ENCODE measurements at regions not wholly inside any gene's neighbourhood (a gene's known extent, or its start where the extent isn't known, plus 50 kb on each side); places are given as distances from the start of the nearest gene placed in this dataset.
"Not testable (repeated sequence)": the region's sequence is repeated elsewhere in the genome, so short reads cannot be mapped to it uniquely, and the experiment has no call there.

GRCh38 chr7:53121374-53121773 is 85.9 kb downstream of the POM121L12 start:
- H3K36me3 Mint-ChIP-seq (ENCODE audit: low read depth), result no peaks in the 10 kb centered on the region
- H3K4me1 Mint-ChIP-seq (ENCODE audit: low read depth), result peaks cover 2% of the 10 kb centered on the region
- DNase-seq (ENCODE audit: low spot score), result no peak
- H3K9me3 Mint-ChIP-seq (ENCODE audit: low read depth), result peaks cover 8% of the 10 kb centered on the region
- H3K4me3 Mint-ChIP-seq (ENCODE audit: unreplicated experiment), result no peak overlapping the region
- no peak for TF ChIP-seq CTCF (IDR thresholded peaks at IDR 0.05)
- H3K27ac Mint-ChIP-seq (ENCODE audit: unreplicated experiment), result no peak overlapping the region
- no peaks in the 10 kb centered on the region for H3K27me3 Mint-ChIP-seq (ENCODE audit: low read depth)

- no peaks in the 10 kb centered on the region for H3K4me1 Mint-ChIP-seq (ENCODE audit: low read depth)
- H3K36me3 Mint-ChIP-seq (ENCODE audit: low read depth), result no peaks in the 10 kb centered on the region
- H3K9me3 Mint-ChIP-seq (ENCODE audit: low read depth), result peaks cover 3% of the 10 kb centered on the region
- TF ChIP-seq CTCF (IDR thresholded peaks at IDR 0.05), result no peak
- no peak for DNase-seq (ENCODE audit: low spot score)
- H3K27me3 Mint-ChIP-seq (ENCODE audit: low read depth), result no peaks in the 10 kb centered on the region
- H3K27ac Mint-ChIP-seq (ENCODE audit: unreplicated experiment), result no peak overlapping the region
- H3K4me3 Mint-ChIP-seq (ENCODE audit: unreplicated experiment), result no peak overlapping the region
Measured at GRCh38 chr7:53131697-53132096, 96.3 kb downstream of the POM121L12 start.

- H3K27ac Mint-ChIP-seq (ENCODE audit: unreplicated experiment), result no peak overlapping the region
- H3K9me3 Mint-ChIP-seq (ENCODE audit: low read depth), result peaks cover 2% of the 10 kb centered on the region
- H3K36me3 Mint-ChIP-seq (ENCODE audit: low read depth), result no peaks in the 10 kb centered on the region
- no peak overlapping the region for H3K4me3 Mint-ChIP-seq (ENCODE audit: unreplicated experiment)
- TF ChIP-seq CTCF (IDR thresholded peaks at IDR 0.05), result no peak
- H3K4me1 Mint-ChIP-seq (ENCODE audit: low read depth), result no peaks in the 10 kb centered on the region
- H3K27me3 Mint-ChIP-seq (ENCODE audit: low read depth), result no peaks in the 10 kb centered on the region
- DNase-seq (ENCODE audit: low spot score), result no peak
Measured at GRCh38 chr7:53151496-53151895, 116.1 kb downstream of the POM121L12 start.

- H3K4me3 Mint-ChIP-seq (ENCODE audit: unreplicated experiment); H3K36me3 Mint-ChIP-seq (ENCODE audit: low read depth); H3K27ac Mint-ChIP-seq (ENCODE audit: unreplicated experiment); DNase-seq (ENCODE audit: low spot score); H3K27me3 Mint-ChIP-seq (ENCODE audit: low read depth); H3K4me1 Mint-ChIP-seq (ENCODE audit: low read depth): not testable (repeated sequence)
- H3K9me3 Mint-ChIP-seq (ENCODE audit: low read depth), result peaks cover 16% of the 10 kb centered on the region
Measured at GRCh38 chr7:53187184-53187583, 151.8 kb downstream of the POM121L12 start.

GRCh38 chr7:53191191-53191695 is 155.8 kb downstream of the POM121L12 start:
- Mint-ChIP-seq H3K27me3 (ENCODE audit: low read depth) (no peaks in the 10 kb centered on the region), H3K27ac (ENCODE audit: unreplicated experiment) (no peak overlapping the region), H3K9me3 (ENCODE audit: low read depth) (peaks cover 9% of the 10 kb centered on the region), H3K36me3 (ENCODE audit: low read depth) (no peaks in the 10 kb centered on the region), H3K4me1 (ENCODE audit: low read depth) (no peaks in the 10 kb centered on the region), H3K4me3 (ENCODE audit: unreplicated experiment) (no peak overlapping the region)
- TF ChIP-seq CTCF (IDR thresholded peaks at IDR 0.05), result no peak
- no peak for DNase-seq (ENCODE audit: low spot score)

- Mint-ChIP-seq H3K4me1 (ENCODE audit: low read depth) (no peaks in the 10 kb centered on the region), H3K36me3 (ENCODE audit: low read depth) (no peaks in the 10 kb centered on the region), H3K27me3 (ENCODE audit: low read depth) (no peaks in the 10 kb centered on the region), H3K4me3 (ENCODE audit: unreplicated experiment) (no peak overlapping the region), H3K9me3 (ENCODE audit: low read depth) (peaks cover 7% of the 10 kb centered on the region), H3K27ac (ENCODE audit: unreplicated experiment) (no peak overlapping the region)
- DNase-seq (ENCODE audit: low spot score), result no peak
- no peak for TF ChIP-seq CTCF (IDR thresholded peaks at IDR 0.05)
Measured at GRCh38 chr7:53191836-53192443, 156.5 kb downstream of the POM121L12 start.
